ENCODE measurements at regions not wholly inside any gene's neighbourhood (a gene's known extent, or its start where the extent isn't known, plus 50 kb on each side); places are given as distances from the start of the nearest gene placed in this dataset.

GRCh38 chr1:222416001-222416791, 131.7 kb downstream of the HHIPL2 start:
- H3K27me3 Mint-ChIP-seq (ENCODE audit: insufficient read depth, unreplicated experiment) = peaks cover 10% of the 10 kb centered on the region
- BruUV-seq (replicated peaks) = no TSS peak
- no peaks in the 10 kb centered on the region for H3K36me3 Mint-ChIP-seq (ENCODE audit: insufficient read depth, unreplicated experiment)
- intact Hi-C loops (cut with micrococcal nuclease; ENCODE audit: unreplicated experiment) = no loop called here
- POLR2A ChIA-PET = no interaction called here
- Histone ChIP-seq H3K9me3 (no peaks in the 10 kb centered on the region), H3K27me3 (replicated peaks; ENCODE audit: control insufficient read depth, insufficient read depth, low read length) (no peaks in the 10 kb centered on the region), H3K4me3 (ENCODE audit: low read depth, low read length) (no peak overlapping the region), H3K4me1 (no peaks in the 10 kb centered on the region), H3K36me3 (ENCODE audit: control insufficient read depth, insufficient read depth, low read length) (no peaks in the 10 kb centered on the region)
- no peaks in the 10 kb centered on the region for H3K4me1 Mint-ChIP-seq (ENCODE audit: low read depth, unreplicated experiment)
- H3K27ac Mint-ChIP-seq (ENCODE audit: unreplicated experiment) = no peak overlapping the region
- no peak for DNase-seq
- H3K9me3 Mint-ChIP-seq (ENCODE audit: unreplicated experiment) = no peaks in the 10 kb centered on the region
- CTCF ChIA-PET = no interaction called here
- TF ChIP-seq, protein P1, sequence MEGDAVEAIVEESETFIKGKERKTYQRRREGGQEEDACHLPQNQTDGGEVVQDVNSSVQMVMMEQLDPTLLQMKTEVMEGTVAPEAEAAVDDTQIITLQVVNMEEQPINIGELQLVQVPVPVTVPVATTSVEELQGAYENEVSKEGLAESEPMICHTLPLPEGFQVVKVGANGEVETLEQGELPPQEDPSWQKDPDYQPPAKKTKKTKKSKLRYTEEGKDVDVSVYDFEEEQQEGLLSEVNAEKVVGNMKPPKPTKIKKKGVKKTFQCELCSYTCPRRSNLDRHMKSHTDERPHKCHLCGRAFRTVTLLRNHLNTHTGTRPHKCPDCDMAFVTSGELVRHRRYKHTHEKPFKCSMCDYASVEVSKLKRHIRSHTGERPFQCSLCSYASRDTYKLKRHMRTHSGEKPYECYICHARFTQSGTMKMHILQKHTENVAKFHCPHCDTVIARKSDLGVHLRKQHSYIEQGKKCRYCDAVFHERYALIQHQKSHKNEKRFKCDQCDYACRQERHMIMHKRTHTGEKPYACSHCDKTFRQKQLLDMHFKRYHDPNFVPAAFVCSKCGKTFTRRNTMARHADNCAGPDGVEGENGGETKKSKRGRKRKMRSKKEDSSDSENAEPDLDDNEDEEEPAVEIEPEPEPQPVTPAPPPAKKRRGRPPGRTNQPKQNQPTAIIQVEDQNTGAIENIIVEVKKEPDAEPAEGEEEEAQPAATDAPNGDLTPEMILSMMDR (IDR thresholded peaks at IDR 0.05; ENCODE audit: insufficient read depth in 1 of 2, low read depth in 1 of 2, low read length in 1 of 2, severe bottlenecking in 1 of 2, unreplicated experiment in 1 of 2) = no peak
- no peak overlapping the region for H3K4me3 Mint-ChIP-seq (ENCODE audit: unreplicated experiment)

GRCh38 chr1:222415441-222415840, 132.5 kb downstream of the HHIPL2 start:
- H3K27me3 Mint-ChIP-seq (ENCODE audit: insufficient read depth, unreplicated experiment) = peaks cover 10% of the 10 kb centered on the region
- H3K36me3 ChIP-seq (ENCODE audit: control insufficient read depth, insufficient read depth, low read length) = no peaks in the 10 kb centered on the region
- no peak overlapping the region for H3K27ac Mint-ChIP-seq (ENCODE audit: unreplicated experiment)
- intact Hi-C loops (cut with micrococcal nuclease; ENCODE audit: unreplicated experiment) = no loop called here
- no peak for DNase-seq
- H3K27me3 ChIP-seq (replicated peaks; ENCODE audit: control insufficient read depth, insufficient read depth, low read length) = no peaks in the 10 kb centered on the region
- no peaks in the 10 kb centered on the region for H3K4me1 Mint-ChIP-seq (ENCODE audit: low read depth, unreplicated experiment)
- TF ChIP-seq, protein P1 (IDR thresholded peaks at IDR 0.05; ENCODE audit: insufficient read depth in 1 of 2, low read depth in 1 of 2, low read length in 1 of 2, severe bottlenecking in 1 of 2, unreplicated experiment in 1 of 2) = no peak
- CTCF ChIA-PET = no interaction called here
- H3K9me3 ChIP-seq = no peaks in the 10 kb centered on the region
- H3K36me3 Mint-ChIP-seq (ENCODE audit: insufficient read depth, unreplicated experiment) = no peaks in the 10 kb centered on the region
- no peaks in the 10 kb centered on the region for H3K4me1 ChIP-seq
- H3K4me3 Mint-ChIP-seq (ENCODE audit: unreplicated experiment) = no peak overlapping the region
- POLR2A ChIA-PET = no interaction called here
- BruUV-seq (replicated peaks) = no TSS peak
- H3K9me3 Mint-ChIP-seq (ENCODE audit: unreplicated experiment) = no peaks in the 10 kb centered on the region
- no peak overlapping the region for H3K4me3 ChIP-seq (ENCODE audit: low read depth, low read length)

DNA sequence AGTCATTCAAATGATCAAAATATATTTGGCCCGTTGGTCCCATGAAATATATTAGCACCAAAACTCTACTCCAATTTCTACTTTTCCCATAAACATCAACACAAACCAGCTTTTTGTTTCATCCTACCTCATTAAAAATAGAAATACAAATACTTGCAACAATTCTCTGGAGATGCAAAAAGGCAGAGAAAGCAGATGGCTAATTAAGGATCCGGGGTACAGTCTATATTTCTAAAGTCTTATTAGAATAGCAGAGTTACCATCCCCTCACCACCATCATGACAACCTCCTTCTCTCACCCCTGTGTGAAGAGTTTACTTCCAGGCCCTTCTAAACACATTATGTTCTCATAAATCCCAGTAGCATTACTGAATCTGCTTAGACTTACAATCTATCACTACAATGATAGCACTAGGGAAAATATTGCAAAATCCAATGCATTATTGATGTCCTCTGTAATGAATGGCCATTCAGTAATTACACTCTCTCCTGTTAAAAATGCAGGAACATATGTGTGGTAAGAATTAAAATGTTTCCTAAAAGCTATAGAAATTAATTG, 133.8 kb downstream of the HHIPL2 start:
- Histone ChIP-seq H3K4me1 (no peaks in the 10 kb centered on the region), H3K4me3 (ENCODE audit: low read depth, low read length) (no peak overlapping the region), H3K27me3 (replicated peaks; ENCODE audit: control insufficient read depth, insufficient read depth, low read length) (no peaks in the 10 kb centered on the region), H3K36me3 (ENCODE audit: control insufficient read depth, insufficient read depth, low read length) (no peaks in the 10 kb centered on the region), H3K9me3 (no peaks in the 10 kb centered on the region)
- H3K4me3 Mint-ChIP-seq (ENCODE audit: unreplicated experiment) = no peak overlapping the region
- no TSS peak for BruUV-seq (replicated peaks)
- peaks cover 10% of the 10 kb centered on the region for H3K27me3 Mint-ChIP-seq (ENCODE audit: insufficient read depth, unreplicated experiment)
- no peaks in the 10 kb centered on the region for H3K36me3 Mint-ChIP-seq (ENCODE audit: insufficient read depth, unreplicated experiment)
- intact Hi-C loops (cut with micrococcal nuclease; ENCODE audit: unreplicated experiment) = no loop called here
- H3K9me3 Mint-ChIP-seq (ENCODE audit: unreplicated experiment) = no peaks in the 10 kb centered on the region
- H3K27ac Mint-ChIP-seq (ENCODE audit: unreplicated experiment) = no peak overlapping the region
- TF ChIP-seq, protein P1 (IDR thresholded peaks at IDR 0.05; ENCODE audit: insufficient read depth in 1 of 2, low read depth in 1 of 2, low read length in 1 of 2, severe bottlenecking in 1 of 2, unreplicated experiment in 1 of 2) = no peak
- ChIA-PET CTCF (no interaction called here), POLR2A (no interaction called here)
- DNase-seq = no peak
- no peaks in the 10 kb centered on the region for H3K4me1 Mint-ChIP-seq (ENCODE audit: low read depth, unreplicated experiment)

All from Caco-2 (cell line).